GM12873 (cell line): ENCODE measurements at regions not wholly inside any gene's neighbourhood (a gene's known extent, or its start where the extent isn't known, plus 50 kb on each side); places are given as distances from the start of the nearest gene placed in this dataset.

ENCODE experiments used
- TF ChIP-seq, protein P1 (sequence below): IDR thresholded peaks from 2 replicates; pipeline ENCODE4 v1.5.1; 2012; ENCODE audit warnings: low read depth, mild to moderate bottlenecking, moderate library complexity, low read length, control low read depth; ENCODE audit not compliant: insufficient read depth; ENCODE audit errors: missing control alignments

DNA sequence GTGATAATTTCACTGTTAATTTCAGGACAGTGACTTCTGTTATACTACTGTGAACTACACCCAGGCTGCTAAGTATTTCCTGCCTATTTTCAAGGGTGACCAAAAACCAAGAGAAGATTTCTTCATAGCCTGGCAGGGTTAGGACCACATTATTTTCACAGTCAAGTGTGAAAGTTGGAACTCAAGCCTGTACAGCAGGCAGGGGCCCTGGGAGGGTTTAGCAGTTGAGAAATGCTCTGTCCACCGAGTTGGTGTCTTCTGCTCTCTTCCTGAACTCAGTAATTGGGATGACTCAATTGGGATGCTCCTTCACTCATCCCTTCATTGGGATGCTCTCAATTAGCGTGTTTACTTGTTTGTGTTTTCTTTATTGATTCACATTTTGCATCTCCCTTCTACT is 347.3 kb upstream of the CDH11 start:
- TF ChIP-seq, protein P1, sequence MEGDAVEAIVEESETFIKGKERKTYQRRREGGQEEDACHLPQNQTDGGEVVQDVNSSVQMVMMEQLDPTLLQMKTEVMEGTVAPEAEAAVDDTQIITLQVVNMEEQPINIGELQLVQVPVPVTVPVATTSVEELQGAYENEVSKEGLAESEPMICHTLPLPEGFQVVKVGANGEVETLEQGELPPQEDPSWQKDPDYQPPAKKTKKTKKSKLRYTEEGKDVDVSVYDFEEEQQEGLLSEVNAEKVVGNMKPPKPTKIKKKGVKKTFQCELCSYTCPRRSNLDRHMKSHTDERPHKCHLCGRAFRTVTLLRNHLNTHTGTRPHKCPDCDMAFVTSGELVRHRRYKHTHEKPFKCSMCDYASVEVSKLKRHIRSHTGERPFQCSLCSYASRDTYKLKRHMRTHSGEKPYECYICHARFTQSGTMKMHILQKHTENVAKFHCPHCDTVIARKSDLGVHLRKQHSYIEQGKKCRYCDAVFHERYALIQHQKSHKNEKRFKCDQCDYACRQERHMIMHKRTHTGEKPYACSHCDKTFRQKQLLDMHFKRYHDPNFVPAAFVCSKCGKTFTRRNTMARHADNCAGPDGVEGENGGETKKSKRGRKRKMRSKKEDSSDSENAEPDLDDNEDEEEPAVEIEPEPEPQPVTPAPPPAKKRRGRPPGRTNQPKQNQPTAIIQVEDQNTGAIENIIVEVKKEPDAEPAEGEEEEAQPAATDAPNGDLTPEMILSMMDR = no peak

DNA sequence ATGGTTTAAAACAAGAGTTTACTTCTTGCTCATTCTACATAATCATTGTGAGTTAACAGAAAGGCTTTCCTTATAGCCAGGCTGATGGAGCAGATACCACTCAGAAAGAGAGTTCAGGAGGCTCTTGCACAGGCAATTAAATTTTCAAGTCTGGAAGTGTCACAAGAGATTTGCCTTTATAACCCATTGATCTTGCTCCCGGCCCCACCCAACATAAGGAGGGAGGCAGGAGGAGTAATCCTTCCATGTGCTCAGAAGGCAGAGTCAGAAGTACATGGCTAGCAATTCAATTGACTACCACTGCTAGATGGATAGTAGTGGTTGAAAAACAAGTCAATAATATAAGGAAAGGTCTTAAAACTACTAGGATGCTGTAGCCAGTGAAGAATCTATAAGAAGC is 346.3 kb upstream of the CDH11 start:
- TF ChIP-seq, protein P1 = no peak

DNA sequence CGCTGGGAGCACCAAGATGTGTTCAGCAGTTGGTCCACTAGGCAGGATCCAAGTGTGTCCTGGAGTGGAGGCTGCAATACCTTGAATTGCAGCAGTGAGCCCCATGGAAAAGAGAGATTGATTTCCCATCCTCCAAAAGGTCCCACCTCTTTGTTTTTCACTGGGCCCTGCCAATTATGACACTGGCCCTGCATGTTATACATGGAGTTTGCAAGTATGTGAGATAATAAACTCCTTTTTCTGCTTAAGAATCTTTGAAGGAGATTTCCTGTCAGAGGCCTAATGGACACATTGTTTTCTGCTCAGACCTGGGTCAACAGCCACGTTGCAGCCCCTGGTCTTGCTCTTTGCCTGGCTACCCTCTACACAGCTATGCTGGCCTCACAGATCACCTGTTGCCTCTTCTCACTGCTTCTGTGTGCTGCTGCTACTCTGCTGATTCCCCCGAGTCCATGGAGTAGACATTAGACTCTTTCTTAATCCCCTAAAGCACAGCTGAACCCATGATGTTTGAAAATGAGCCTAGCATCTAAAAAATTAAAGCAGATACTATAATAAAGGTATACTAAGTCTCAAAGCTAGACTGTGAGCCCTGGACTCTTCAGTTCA is 341.9 kb upstream of the CDH11 start:
- TF ChIP-seq, protein P1 = no peak

DNA sequence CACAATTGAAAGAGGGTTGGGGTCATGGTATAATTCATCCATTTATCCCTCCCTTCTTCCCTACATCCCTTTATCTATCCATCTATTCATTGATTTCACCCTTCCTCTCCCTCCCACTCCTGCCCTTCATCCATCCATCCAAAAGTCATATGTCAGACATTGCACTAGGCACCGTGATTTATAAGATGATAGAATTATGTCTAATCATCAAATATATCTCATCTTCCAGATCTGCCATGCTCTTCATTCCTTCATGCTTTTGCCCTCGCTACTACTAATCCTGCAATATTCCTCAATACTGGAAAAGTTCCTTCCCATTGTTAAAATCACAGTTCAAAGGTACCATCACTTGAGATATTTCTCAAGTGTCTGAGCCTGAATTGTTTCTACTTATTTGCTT is 335.2 kb upstream of the CDH11 start:
- TF ChIP-seq, protein P1 = no peak

DNA sequence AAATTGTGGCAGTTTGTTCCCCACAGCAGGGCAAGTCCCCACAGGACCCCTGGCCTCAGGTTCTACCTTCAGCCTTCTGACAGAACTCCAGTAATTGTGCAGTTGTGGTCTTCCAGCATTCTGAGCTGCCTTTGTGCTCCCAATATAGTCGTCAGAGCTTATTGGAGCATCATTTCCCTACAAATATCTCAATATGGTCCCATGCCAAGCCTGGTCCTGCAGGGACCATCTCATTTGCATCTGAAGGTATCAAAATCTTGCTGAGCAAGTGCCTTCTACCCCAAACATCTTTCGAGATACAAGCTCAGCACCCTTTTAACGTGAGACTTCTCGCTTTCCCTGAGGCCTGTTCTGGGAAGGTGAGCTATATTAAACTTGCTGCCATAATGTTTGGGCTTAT is 333.9 kb upstream of the CDH11 start:
- TF ChIP-seq, protein P1 = no peak

DNA sequence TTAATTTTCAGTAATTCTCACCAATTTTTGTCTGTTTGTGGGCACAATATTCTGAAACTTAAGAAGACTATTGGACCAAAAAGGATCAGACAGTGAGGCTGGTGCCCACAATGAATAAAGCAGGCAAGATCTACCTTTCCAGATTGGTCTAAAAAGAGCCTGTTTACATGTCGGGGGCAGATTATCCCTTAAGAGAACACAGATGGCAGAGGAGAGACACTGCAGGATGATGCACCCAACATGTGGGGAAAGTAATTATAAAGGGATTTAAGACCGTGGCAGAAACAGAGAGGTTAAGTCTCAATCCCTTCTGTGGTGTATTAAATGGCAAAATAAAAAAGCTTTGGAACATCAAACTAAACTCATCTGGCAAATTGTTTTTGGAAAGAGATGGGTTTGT is 331.8 kb upstream of the CDH11 start:
- TF ChIP-seq, protein P1 = no peak

DNA sequence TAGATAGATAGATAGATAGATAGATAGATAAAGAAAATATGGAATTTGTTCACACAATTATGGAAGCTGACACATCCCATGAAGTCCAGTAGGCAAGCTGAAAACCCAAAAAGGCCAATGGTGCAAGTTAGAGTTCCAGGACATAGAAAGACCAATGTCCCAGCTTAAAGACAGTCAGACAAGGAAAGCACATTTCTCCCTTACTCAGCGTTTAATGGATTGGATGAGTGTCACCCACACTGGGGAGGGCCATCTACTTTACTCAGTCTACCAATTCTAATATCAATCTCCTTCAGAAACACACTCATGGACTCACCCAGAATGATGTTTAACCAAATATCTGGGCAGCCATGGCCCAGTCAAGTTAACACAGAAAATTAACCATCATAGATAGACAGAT is 327.7 kb upstream of the CDH11 start:
- TF ChIP-seq, protein P1 = no peak
